ENCODE measurements at regions not wholly inside any gene's neighbourhood (a gene's known extent, or its start where the extent isn't known, plus 50 kb on each side); places are given as distances from the start of the nearest gene placed in this dataset.
"Not testable (repeated sequence)": the region's sequence is repeated elsewhere in the genome, so short reads cannot be mapped to it uniquely, and the experiment has no call there.

DNA sequence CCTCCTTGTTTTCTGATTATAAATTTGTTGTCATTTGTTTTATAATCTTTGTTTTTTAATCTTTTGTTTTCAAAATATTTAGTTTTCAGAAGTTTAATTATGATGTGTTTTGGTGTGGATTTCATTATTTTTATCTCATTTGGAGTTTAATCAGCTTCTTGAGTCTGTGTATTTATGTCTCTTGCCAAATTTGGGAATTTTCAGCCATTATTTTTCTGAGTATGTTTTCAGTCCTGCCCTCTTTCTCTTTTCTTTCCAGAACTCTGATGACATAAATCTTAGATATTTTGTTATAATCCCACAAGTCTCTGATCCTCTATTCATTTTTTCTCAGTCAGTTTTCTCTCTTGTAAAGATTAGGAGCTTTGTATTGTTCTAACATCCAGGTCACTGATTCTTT is 89.8 kb downstream of the RHOU start:
- DNase-seq, result no peak

- DNase-seq, result no peak
Observed at GRCh38 chr1:228825840-228826484, 90.7 kb downstream of the RHOU start.

- no peak for DNase-seq
Observed at GRCh38 chr1:228827019-228827418, 91.7 kb downstream of the RHOU start.

DNA sequence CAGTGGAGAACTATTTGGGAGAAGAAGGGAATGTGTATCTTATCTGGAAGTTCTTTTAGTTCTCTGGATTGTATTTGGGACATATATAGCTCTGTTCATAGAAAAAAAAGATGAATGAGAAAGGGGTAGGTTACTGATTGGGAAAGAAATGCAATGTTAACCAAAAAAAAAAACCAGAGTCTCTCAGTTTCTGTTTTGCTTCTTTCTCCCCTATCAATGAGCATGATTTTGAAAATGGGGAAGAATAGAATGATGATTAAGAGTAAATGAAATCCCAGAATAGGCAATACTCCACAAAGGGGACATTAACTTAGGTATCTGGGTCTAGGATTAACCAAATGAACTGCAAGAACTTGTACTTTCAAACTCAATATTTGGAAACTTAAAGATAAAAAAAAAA is 92.9 kb downstream of the RHOU start:
- DNase-seq, result no peak

GRCh38 chr1:228830185-228830953 is 95.1 kb downstream of the RHOU start:
- no peak for DNase-seq

DNA sequence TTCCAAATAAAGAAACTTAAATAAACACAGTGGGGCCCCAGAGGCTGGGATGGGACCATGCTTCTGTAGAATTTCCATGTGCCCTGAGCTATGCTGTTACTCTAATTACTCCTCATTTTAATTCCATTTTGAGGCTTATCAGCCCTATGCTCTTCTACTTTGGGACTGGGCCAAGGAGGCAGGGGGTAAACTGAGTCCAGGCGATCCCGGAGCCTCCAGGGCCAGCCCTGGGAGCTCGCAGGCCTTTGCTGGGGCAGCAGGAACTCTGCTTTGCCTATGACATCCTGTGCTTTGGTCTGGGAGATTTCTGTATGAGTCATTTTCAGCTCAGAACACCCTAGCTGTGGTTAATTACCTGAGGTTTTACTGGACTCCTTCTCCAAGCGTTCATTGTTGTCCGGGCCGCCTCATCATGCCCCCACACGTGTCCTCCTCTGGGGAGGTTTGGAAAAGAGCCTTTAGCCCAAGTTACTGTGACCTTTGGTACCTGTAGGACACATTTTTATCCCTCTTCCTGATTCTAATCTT is 95.7 kb downstream of the RHOU start:
- peak; percentile 86 for DNase-seq

DNA sequence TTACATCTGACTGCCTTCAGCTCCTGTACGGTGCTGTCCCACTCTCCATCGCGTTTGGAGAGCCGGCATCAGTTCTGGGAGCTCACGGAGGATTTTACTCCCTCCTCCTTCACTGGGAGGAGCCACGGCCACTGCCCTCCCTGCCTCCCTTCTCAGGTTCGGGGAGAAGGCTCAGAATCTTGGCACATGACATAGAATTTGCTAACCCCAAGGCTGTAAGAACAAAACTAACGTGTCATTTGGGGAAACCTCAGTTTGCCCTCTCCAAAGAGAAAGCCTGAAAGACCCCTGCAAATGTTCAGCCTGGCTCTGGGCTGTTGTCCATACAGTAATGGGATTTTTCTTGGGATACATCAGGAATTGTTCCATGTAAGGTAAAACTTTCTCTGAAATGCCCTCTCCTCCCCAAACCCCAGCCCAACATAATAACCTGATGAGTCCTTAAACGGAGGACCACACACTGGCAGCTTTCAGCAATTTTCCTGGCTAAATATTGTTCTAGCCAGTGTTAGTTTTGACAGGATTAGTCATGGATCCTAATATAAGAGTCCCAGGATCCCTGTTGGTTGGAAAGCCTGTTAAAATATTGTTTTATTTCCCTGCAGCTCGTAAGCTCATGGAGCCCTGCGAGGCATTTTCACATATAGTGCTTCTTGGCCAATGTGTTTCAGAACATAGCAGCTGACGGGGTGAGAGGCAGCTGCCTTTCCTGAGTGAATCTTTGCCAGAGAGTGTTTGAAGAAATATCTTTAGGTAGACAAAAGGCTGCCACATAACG is 98.8 kb downstream of the RHOU start:
- no peak for DNase-seq

DNA sequence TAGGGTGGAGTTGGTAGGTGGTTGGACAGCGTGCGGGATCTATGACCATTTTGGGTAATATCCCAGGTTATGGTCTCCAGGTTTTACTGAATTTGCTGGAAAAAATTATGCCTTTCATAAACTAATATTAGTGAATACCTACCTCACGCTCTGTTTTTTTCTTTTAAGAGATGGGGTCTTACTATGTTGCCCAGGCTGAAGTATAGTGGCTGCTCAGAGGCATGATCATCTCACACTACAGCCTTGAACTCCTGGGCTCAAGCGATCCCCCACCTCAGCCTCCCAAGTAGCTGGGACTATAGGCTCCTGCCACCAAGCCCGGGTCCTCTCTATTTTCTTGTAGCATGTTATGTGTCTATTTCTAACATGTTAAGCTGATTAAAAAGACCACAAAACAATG is 100.2 kb downstream of the RHOU start:
- no peak for DNase-seq

DNA sequence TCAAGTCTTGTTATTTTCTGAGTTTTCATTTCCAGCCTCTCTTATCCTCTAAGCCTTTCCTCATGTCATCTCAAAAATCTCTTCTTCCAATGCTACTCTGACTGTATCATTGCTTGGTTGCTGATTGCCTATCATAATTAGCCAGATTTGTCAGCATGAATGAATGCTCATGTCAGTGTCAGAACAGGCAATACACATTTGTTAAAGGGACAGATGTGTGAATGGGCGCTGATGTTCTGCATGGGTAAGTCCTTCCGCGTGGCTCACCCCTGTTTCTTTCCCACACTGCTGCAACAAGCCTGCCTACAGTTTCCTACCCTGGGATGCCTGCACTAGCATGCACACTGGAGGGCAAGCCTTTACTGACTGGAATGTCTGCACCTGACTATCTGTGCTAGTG is 100.6 kb downstream of the RHOU start:
- DNase-seq, result no peak

GRCh38 chr1:228836427-228836826 is 101.1 kb downstream of the RHOU start:
- DNase-seq, result no peak

DNA sequence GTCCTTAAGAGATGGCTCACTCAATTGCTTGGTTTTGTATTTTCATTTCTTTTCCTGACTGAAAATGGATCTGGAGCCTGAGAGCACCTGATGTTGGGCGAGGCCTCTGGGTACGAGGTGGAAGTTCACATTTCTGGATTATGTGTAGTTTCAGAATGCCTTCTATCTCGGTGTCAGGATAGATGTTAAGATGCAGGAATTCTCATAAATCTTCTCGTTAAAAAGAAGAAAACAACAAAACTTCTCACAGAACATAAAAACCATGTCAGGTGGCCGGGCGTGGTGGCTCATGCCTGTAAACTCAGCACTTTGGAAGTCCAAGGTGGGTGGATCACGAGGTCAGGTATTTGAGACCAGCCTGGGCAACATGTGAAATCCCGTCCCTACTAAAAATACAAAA is 101.8 kb downstream of the RHOU start:
- no peak for DNase-seq

DNA sequence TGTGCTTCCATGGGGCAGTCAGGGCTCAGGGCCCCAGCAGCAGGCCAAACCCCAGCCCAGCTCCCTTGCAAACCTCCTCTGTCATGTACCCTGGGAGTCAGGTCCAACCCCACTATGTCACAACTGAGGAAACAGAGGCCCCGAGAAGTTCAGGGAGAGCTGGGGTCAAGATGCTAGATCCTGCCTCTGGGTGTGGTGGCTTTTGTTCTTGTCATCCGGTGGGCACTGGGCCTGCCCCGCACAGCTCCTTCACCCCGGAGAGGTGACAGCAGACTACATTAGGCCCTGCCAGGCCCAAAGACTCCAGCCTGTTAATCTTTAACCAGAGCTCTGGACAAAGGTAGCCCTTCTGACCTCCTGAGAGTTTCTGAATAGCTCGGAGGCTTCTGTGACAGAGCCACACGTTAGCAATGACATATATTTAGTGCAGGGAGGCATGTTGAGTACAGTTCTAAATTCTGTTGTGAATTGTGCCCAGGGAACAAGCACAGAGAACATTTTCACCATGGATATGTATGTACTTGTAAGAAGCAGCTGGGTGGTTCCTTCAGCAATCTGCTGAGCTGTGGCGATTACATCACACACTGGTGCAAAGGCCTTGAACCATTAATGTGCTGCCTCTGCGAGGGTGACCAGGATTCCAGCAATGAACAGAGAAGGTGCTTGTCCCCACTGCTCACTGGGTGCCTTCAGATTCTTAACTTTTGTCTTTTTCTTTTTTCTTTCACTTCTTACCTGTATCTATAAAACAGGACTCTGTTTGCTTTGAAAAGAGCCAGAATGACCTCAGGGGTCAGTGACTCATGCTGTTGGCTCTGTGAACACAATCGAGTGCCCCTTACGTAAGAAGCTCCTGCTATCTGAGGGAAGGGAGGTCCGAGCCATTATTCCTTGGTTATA is 102.8 kb downstream of the RHOU start:
- DNase-seq, result peak; percentile 94

GRCh38 chr1:228838717-228839500 is 103.6 kb downstream of the RHOU start:
- no peak for DNase-seq

DNA sequence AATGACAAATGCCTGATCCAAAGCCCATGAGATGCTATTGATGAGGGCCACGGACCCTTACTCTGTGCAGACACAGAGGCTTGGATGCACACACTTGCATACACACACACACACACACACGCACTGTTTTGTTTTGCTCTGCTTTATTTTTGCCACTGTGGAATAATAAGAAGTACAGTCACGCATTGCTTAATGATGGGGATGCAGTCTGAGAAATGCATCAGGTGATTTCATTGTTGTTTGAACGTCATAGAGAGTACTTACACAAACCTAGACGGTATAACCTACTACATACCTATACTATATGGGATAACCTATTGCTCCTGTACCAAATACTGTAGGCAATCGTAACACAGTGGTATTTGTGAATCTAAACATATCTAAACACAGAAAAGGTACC is 104.4 kb downstream of the RHOU start:
- DNase-seq, result no peak

- no peak for DNase-seq
Observed at GRCh38 chr1:228841632-228842031, 106.4 kb downstream of the RHOU start.

DNA sequence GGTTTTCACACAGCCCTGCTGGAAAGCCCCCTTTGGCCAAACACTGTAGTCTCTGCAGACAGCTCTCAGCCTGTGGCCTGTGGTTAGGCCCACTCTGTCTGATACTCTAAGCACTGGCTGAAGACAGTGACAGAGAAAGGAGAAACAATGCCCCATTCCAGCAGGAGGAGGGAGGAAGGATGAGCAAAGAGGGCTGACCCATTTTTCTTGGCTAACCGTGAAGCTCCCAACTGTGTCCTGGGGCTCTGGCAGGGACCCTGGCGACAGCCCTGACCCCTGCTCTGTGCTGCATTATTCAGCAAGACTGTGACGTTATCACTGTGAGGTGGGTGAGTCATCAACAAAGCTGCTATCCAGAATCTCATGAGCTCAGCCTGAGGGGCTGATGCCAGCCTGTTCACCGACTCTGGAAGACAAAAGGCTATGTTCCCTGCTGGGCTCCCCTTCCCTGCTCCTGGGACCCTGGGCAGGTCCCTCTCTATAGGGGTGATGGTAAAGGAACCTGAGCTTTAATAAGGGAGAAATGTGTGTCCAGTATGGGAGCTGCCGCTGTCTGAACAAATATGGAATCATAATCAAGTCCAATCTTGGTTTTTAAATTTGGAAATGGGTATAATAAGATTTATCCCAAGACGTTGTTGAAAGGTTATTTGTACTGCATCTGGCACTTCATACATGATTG is 107.0 kb downstream of the RHOU start:
- DNase-seq, result peak; percentile 98

DNA sequence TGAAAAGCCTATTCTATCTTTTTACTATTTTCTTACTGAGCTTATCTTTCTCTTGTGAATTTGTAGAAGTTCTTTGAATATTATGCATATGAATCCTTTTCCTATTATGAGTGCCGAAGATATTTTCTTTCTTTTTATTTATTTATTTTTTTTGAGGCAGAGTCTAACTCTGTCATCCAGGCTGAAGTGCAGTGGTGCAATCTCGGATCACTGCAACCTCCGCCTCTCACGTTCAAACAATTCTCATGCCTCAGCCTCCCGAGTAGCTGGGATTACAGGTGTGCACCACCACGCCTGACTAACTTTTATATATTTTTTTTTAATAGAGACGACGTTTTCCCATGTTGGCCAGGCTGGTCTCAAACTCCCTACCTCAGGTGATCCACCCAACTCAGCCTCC is 109.8 kb downstream of the RHOU start:
- DNase-seq, result no peak

DNA sequence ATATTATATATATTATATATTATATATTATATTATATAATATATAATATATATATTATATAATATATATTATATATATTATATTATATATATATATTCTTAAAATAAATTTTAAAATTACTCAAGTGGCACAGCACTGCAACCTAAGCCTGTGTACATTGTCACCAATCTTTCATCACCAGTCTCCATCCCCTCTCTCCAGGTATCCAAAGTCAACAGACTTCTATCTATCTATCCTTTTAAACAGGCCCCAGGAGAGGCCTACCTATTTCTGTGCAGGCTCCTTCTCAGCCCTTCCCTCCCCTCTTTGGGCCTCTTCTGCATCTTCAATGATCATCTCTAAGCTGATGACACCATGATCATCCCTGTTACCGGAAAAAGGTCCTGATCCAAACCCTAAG is 111.7 kb downstream of the RHOU start:
- DNase-seq, result no peak

GRCh38 chr1:228847451-228847850 is 112.2 kb downstream of the RHOU start:
- DNase-seq, result not testable (repeated sequence)

DNA sequence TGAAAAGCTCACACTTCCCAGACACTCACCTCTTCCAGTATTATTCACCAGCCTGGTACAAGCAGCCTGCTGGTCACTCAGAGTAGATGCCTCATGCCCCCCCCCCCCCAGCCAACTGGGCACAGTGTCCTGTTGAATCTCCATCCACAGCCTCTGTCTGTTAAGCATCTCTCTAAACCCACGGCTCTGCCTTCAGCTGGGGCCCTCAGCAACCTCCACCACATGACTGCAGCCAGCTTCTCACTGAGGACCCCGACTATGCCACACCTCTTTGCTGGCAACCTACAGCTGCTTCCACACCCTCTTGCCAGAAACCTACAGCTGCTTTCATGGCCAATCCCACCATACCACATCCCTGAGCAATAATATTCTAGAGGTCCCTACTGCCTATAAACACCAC is 113.1 kb downstream of the RHOU start:
- peak; percentile 41 for DNase-seq

- DNase-seq, result peak; percentile 63
Observed at GRCh38 chr1:228849011-228849541, 113.8 kb downstream of the RHOU start.

All from islet precursor cell (in vitro differentiated cells).